Gastroesophageal sphincter (tissue), 3 donors: ENCODE measurements at regions not wholly inside any gene's neighbourhood (a gene's known extent, or its start where the extent isn't known, plus 50 kb on each side); places are given as distances from the start of the nearest gene placed in this dataset.

Experiments
- POLR2A ChIP-seq, 2 donors: fragments of 450-650 bp; IDR thresholded peaks; one replicate each; pipeline ENCODE4 v1.6.1; 2017; ENCODE audit warnings: antibody characterized with exemption in 2 of 2, mild to moderate bottlenecking in 2 of 2, moderate library complexity in 1 of 2
- POLR2AphosphoS5 ChIP-seq: sonication (generic); formaldehyde crosslinking; IDR thresholded peaks from one replicate; pipeline ENCODE4 v1.6.1; 2017; ENCODE audit warnings: antibody characterized with exemption
- TF ChIP-seq, protein P1 (sequence below), 4 experiments: fragments of 200-600 bp in 2 of 4; fragments of 450-650 bp in 2 of 4; sonication (generic) in 1 of 4; IDR thresholded peaks; one replicate each; pipeline ENCODE4 v1.5.1; 2017 to 2019; ENCODE audit warnings: antibody characterized with exemption in 4 of 4, mild to moderate bottlenecking in 2 of 4, moderate library complexity in 2 of 4

DNA sequence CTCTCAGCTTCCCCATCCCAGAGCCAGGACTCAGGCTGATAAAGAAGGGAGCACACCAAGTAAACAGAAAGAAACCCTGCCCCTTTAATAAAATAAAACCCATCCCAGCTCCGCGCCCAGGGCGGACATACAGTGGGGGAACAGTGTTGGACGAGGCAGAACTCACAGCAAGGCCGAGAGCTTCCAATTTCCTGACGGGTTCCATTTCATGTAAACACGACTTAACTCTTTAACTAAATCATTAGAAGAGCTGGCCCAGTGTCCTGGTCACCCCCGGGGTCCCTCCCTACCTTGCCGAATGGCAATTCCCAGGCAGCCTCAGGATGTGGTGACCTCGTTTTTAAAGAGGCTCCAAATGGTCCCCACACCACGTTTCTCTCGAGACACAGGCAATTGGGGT is 340.7 kb downstream of the FOXL1 start:
- TF ChIP-seq, protein P1, sequence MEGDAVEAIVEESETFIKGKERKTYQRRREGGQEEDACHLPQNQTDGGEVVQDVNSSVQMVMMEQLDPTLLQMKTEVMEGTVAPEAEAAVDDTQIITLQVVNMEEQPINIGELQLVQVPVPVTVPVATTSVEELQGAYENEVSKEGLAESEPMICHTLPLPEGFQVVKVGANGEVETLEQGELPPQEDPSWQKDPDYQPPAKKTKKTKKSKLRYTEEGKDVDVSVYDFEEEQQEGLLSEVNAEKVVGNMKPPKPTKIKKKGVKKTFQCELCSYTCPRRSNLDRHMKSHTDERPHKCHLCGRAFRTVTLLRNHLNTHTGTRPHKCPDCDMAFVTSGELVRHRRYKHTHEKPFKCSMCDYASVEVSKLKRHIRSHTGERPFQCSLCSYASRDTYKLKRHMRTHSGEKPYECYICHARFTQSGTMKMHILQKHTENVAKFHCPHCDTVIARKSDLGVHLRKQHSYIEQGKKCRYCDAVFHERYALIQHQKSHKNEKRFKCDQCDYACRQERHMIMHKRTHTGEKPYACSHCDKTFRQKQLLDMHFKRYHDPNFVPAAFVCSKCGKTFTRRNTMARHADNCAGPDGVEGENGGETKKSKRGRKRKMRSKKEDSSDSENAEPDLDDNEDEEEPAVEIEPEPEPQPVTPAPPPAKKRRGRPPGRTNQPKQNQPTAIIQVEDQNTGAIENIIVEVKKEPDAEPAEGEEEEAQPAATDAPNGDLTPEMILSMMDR (IDR thresholded peaks at IDR 0.05) = no peak
- TF ChIP-seq POLR2AphosphoS5 = no peak
- no peak for TF ChIP-seq POLR2A (IDR thresholded peaks at IDR 0.05)
